ENCODE measurements at regions not wholly inside any gene's neighbourhood (a gene's known extent, or its start where the extent isn't known, plus 50 kb on each side); places are given as distances from the start of the nearest gene placed in this dataset.

DNA sequence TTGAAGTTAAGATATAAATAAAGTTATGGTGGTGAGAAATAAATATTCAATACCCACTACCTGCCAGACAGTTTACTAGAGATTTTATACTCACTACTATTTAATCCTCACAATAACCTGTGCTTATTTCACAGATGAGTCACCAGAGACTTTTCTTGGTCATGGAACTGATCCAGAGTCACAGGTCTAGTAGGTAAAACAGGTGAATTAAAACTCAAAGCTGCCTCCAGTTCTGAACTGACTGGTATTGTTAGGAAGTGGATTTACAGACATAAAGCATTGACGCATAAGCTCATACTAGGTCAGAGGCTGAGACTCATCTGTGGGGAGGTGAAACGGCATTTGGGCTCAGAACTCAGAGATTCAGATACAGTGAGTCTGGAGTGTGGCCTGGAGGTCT, 1009.9 kb downstream of the AGBL1 start:
- TF ChIP-seq POLR2A (IDR thresholded peaks at IDR 0.05) (no peak), CTCF (IDR thresholded peaks at IDR 0.05) (no peak)

Measured in body of pancreas (tissue), 4 donors.